Dermis blood vessel endothelial cell (primary cell): ENCODE measurements at regions not wholly inside any gene's neighbourhood (a gene's known extent, or its start where the extent isn't known, plus 50 kb on each side); places are given as distances from the start of the nearest gene placed in this dataset.

ENCODE experiments used
- DNase-seq: peaks from one replicate; pipeline ENCODE4 v3.0.0; 2010

GRCh38 chr4:10740891-10741620 is 56.5 kb upstream of the CLNK start:
- no peak for DNase-seq

GRCh38 chr4:10740251-10740650 is 55.7 kb upstream of the CLNK start:
- DNase-seq, result no peak

GRCh38 chr4:10738826-10739489 is 54.4 kb upstream of the CLNK start:
- no peak for DNase-seq

GRCh38 chr4:10737337-10737736 is 52.8 kb upstream of the CLNK start:
- no peak for DNase-seq

GRCh38 chr4:10736895-10737294 is 52.3 kb upstream of the CLNK start:
- no peak for DNase-seq

GRCh38 chr4:10736266-10736665 is 51.7 kb upstream of the CLNK start:
- DNase-seq, result no peak

GRCh38 chr4:10734697-10735096 is 50.1 kb upstream of the CLNK start:
- no peak for DNase-seq
